Body of pancreas (tissue), 4 donors: ENCODE measurements at regions not wholly inside any gene's neighbourhood (a gene's known extent, or its start where the extent isn't known, plus 50 kb on each side); places are given as distances from the start of the nearest gene placed in this dataset.

ENCODE experiments used
- ATAC-seq: fragments of 150-250 bp; one replicate; pipeline ENCODE4 v1.9.1; 2016
- DNase-seq, 4 donors: peaks; one replicate each; pipeline ENCODE4 v3.0.0-alpha.2; 2019
- H3K27ac ChIP-seq, 4 donors: fragments of 200-600 bp; sonication (generic); 1 replicate in 3 of 4; 2 replicates in 1 of 4; pipeline versions ENCODE4 v1.5.1 to v1.6.1; 2016 to 2019; ENCODE audit warnings: mild to moderate bottlenecking in 1 of 4, mixed read lengths in 1 of 4, moderate library complexity in 1 of 4
- H3K27me3 ChIP-seq, 2 donors: fragments of 200-600 bp; sonication (generic); one replicate each; pipeline ENCODE4 v1.6.0; 2016; ENCODE audit warnings: mild to moderate bottlenecking in 1 of 2
- H3K36me3 ChIP-seq, 2 donors: fragments of 200-600 bp; sonication (generic); replicated peaks in 1 of 2; 2 replicates each; pipeline ENCODE4 v1.5.1; 2016; ENCODE audit warnings: low read depth in 2 of 2; ENCODE audit not compliant: insufficient read depth in 1 of 2
- H3K4me1 ChIP-seq: fragments of 200-600 bp; sonication (generic); one replicate; pipeline ENCODE4 v1.6.0; 2016
- H3K4me3 ChIP-seq, 2 donors: fragments of 200-600 bp; sonication (generic); 1 replicate in 1 of 2; 2 replicates in 1 of 2; pipeline ENCODE4 v1.5.1; 2016 to 2019
- H3K9me3 ChIP-seq, 3 donors: fragments of 200-600 bp; sonication (generic); 1 replicate in 2 of 3; 2 replicates in 1 of 3; pipeline ENCODE4 v1.5.1; 2016
- CTCF ChIP-seq, 7 experiments: fragments of 450-650 bp in 4 of 7; fragments of 200-600 bp in 3 of 7; sonication (generic) in 3 of 7; IDR thresholded peaks; one replicate each; pipeline ENCODE4 v1.5.1; 2016 to 2019; ENCODE audit warnings: antibody characterized with exemption in 7 of 7
- POLR2A ChIP-seq, 3 donors: fragments of 450-650 bp; IDR thresholded peaks; one replicate each; pipeline ENCODE4 v1.6.1; 2016; ENCODE audit warnings: antibody characterized with exemption in 3 of 3, mild to moderate bottlenecking in 2 of 3
- WGBS, 2 donors: methylation state at CpG; one replicate each; pipeline ENCODE4 v1.1.5; 2017; 5-methylcytosine and 5-hydroxymethylcytosine counted together
- intact Hi-C: fragments of 100-400 bp; cut with DNase I; formaldehyde crosslinking; loops from one replicate; pipeline ENCODE4 v1.15.1; 2023

GRCh38 chr5:138640646-138641254, 65.5 kb upstream of the HSPA9 start:
- Histone ChIP-seq H3K27ac (no peak overlapping the region), H3K4me1 (peaks cover 4% of the 10 kb centered on the region), H3K36me3 (no peaks in the 10 kb centered on the region), H3K4me3 (no peak overlapping the region), H3K27me3 (no peaks in the 10 kb centered on the region), H3K9me3 (no peaks in the 10 kb centered on the region)
- DNase-seq = no peak
- 78 to 81% methylated on average over 7 of the region's 7 CpGs for WGBS, 2 donors
- intact Hi-C loops = no loop called here
- no peak for ATAC-seq
- TF ChIP-seq CTCF (IDR thresholded peaks at IDR 0.05) (no peak), POLR2A (IDR thresholded peaks at IDR 0.05) (no peak)

GRCh38 chr5:138640138-138640537, 64.9 kb upstream of the HSPA9 start:
- Histone ChIP-seq H3K27me3 (no peaks in the 10 kb centered on the region), H3K9me3 (no peaks in the 10 kb centered on the region), H3K27ac (no peak overlapping the region), H3K4me1 (peaks cover 4% of the 10 kb centered on the region), H3K36me3 (no peaks in the 10 kb centered on the region), H3K4me3 (no peak overlapping the region)
- TF ChIP-seq POLR2A (IDR thresholded peaks at IDR 0.05) (no peak), CTCF (IDR thresholded peaks at IDR 0.05) (no peak)
- intact Hi-C loops = no loop called here
- no peak for DNase-seq
- 78 to 89% methylated on average over 5 of the region's 5 CpGs for WGBS, 2 donors
- no peak for ATAC-seq

- H3K27ac ChIP-seq = no peak overlapping the region
- no peaks in the 10 kb centered on the region for H3K27me3 ChIP-seq
- H3K4me3 ChIP-seq = no peak overlapping the region
- DNase-seq (no peak), ATAC-seq (no peak)
- H3K4me1 ChIP-seq = peaks cover 4% of the 10 kb centered on the region
- TF ChIP-seq POLR2A (IDR thresholded peaks at IDR 0.05) = no peak
- TF ChIP-seq CTCF (IDR thresholded peaks at IDR 0.05) = no peak
- WGBS, 2 donors = 80 to 97% methylated on average over 2 to 3 of the region's 3 CpGs
- no peaks in the 10 kb centered on the region for H3K36me3 ChIP-seq
- intact Hi-C loops = no loop called here
- no peaks in the 10 kb centered on the region for H3K9me3 ChIP-seq
These were observed 64.1 kb upstream of the HSPA9 start for GRCh38 chr5:138639326-138639725.

GRCh38 chr5:138637256-138637655, 62.1 kb upstream of the HSPA9 start:
- Histone ChIP-seq H3K4me3 (no peak overlapping the region), H3K36me3 (no peaks in the 10 kb centered on the region), H3K27me3 (no peaks in the 10 kb centered on the region), H3K9me3 (no peaks in the 10 kb centered on the region), H3K27ac (no peak overlapping the region), H3K4me1 (peaks cover 4% of the 10 kb centered on the region)
- intact Hi-C loops = no loop called here
- DNase-seq (no peak), ATAC-seq (no peak)
- WGBS, 2 donors = 89 to 93% methylated on average over 4 of the region's 4 CpGs
- TF ChIP-seq CTCF (IDR thresholded peaks at IDR 0.05) (no peak), POLR2A (IDR thresholded peaks at IDR 0.05) (no peak)

GRCh38 chr5:138636398-138636944, 61.3 kb upstream of the HSPA9 start:
- Histone ChIP-seq H3K9me3 (no peaks in the 10 kb centered on the region), H3K27ac (no peak overlapping the region), H3K27me3 (no peaks in the 10 kb centered on the region), H3K36me3 (no peaks in the 10 kb centered on the region), H3K4me3 (no peak overlapping the region), H3K4me1 (no peaks in the 10 kb centered on the region)
- TF ChIP-seq POLR2A (IDR thresholded peaks at IDR 0.05) (no peak), CTCF (IDR thresholded peaks at IDR 0.05) (no peak)
- ATAC-seq (no peak), DNase-seq (no peak)
- intact Hi-C loops = no loop called here
- WGBS, 2 donors = 79 to 84% methylated on average over 5 of the region's 5 CpGs
